ENCODE measurements at regions not wholly inside any gene's neighbourhood (a gene's known extent, or its start where the extent isn't known, plus 50 kb on each side); places are given as distances from the start of the nearest gene placed in this dataset.

GRCh38 chr11:70024773-70025045 lies 53.4 kb upstream of the ANO1 start:
- no peak for DNase-seq
- no peak for ATAC-seq
- intact Hi-C loops (cut with DNase I, micrococcal nuclease) = no loop called here

DNA sequence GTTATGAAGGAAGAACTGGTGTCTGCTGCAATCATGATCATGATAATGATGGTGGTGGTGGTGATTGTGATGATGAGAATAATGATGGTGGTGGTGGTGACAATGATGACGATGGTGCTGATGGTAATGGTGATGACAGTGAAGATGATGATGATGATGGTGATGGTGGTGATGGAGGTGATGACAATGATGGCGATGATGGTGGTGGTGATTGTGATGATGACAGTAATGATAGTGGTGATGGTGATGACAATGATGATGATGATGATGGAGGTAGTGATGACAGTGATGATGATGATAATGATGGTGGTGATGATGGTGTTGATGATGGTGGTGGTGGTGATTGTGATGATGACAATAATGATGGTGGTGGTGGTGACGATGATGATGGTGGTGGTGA lies 52.8 kb upstream of the ANO1 start:
- no peak for ATAC-seq
- intact Hi-C loops (cut with DNase I, micrococcal nuclease) = no loop called here
- DNase-seq = no peak

- DNase-seq (no peak), ATAC-seq (no peak)
- intact Hi-C loops (cut with DNase I, micrococcal nuclease) = no loop called here
Observed at GRCh38 chr11:70026012-70026411, 52.1 kb upstream of the ANO1 start.

GRCh38 chr11:70026726-70027125 lies 51.4 kb upstream of the ANO1 start:
- ATAC-seq = no peak
- DNase-seq = no peak
- intact Hi-C loops (cut with DNase I, micrococcal nuclease) = no loop called here

DNA sequence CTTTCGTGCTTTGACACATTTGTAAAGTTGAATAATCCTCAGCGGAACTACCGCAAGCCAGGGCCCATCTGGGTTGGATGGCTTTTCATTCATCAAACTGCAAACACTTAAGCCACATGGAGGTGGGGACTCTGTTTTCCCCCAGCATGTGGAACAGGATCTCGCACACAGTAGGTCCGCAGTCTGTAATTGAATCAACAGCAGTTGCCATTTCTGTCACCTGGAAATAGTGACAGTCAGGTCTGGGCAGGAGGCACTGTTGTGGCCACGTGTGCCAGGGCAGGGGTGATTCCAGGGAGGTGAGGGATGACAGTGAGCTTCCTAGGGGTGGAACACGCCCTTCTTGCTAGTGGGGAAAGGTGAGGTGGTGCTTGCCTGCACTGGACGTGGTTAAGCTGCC lies 50.7 kb upstream of the ANO1 start:
- DNase-seq (no peak), ATAC-seq (no peak)
- intact Hi-C loops (cut with DNase I, micrococcal nuclease) = no loop called here

- DNase-seq = no peak
- no peak for ATAC-seq
- intact Hi-C loops (cut with DNase I, micrococcal nuclease) = no loop called here
Observed at GRCh38 chr11:70028147-70028855, 49.8 kb upstream of the ANO1 start.
